ENCODE measurements at regions not wholly inside any gene's neighbourhood (a gene's known extent, or its start where the extent isn't known, plus 50 kb on each side); places are given as distances from the start of the nearest gene placed in this dataset.

DNA sequence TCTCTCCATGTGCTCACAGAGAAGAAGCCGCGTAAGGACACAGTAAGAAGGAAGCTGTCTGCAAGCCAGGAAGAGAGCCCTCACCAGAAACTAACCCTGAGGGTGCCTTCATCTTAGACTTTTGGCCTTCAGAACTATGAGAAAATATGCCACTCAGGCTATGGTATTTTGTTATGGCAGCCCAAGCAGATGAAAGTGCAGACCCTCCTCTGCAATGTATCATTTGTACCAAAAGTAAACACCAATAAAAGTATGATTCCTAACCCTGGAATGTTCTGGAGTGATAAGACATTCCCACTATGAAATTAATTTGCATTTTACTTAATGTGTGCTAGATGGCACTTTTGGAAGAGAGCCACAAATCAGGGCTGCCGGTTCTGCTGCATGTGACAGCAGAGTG, 594.3 kb downstream of the UTRN start:
- H3K4me3 ChIP-seq (ENCODE audit: low read length) = no peak overlapping the region
- DNase-seq = peak; percentile 72
- H3K4me1 ChIP-seq (ENCODE audit: insufficient read depth, low read length) = peaks cover 12% of the 10 kb centered on the region
- POLR2A ChIA-PET (ENCODE audit: unreplicated experiment) = no interaction called here
- H3K36me3 ChIP-seq (ENCODE audit: low read depth, low read length) = no peaks in the 10 kb centered on the region
- H3K9ac ChIP-seq (ENCODE audit: low read length) = no peak overlapping the region
- H4K20me1 ChIP-seq (ENCODE audit: low read length) = no peaks in the 10 kb centered on the region
- BruUV-seq (replicated peaks) = no TSS peak
- no peaks in the 10 kb centered on the region for H3K9me2 ChIP-seq (replicated peaks; ENCODE audit: low read length)
- no peaks in the 10 kb centered on the region for H3F3A ChIP-seq (ENCODE audit: low read length, unreplicated experiment)
- no peaks in the 10 kb centered on the region for H3K79me2 ChIP-seq (ENCODE audit: low read length)
- ATAC-seq = peak; percentile 71
- H3K4me2 ChIP-seq (ENCODE audit: low read length) = 0 out of 2 replicates have a peak overlapping the region, but pooled peaks have one; percentile 11
- H3K9me3 ChIP-seq (ENCODE audit: low read length) = no peaks in the 10 kb centered on the region
- H2AFZ ChIP-seq (ENCODE audit: low read length) = peak overlapping the region; percentile 57; the same call in 1 of the 2 replicates
- TF ChIP-seq EZH2phosphoT487 (IDR thresholded peaks at IDR 0.05; ENCODE audit: borderline replicate concordance, low read length) = no peak
- TF ChIP-seq EZH2 (IDR thresholded peaks at IDR 0.05; ENCODE audit: low read length, unreplicated experiment) = no peak
- no peak for TF ChIP-seq CTCF (conservative IDR thresholded peaks at IDR 0.05; ENCODE audit: low read depth, low read length)
- intact Hi-C loops (cut with micrococcal nuclease) = no loop called here
- CTCF ChIA-PET = no interaction called here
- H3K27me3 ChIP-seq (ENCODE audit: low read length) = no peaks in the 10 kb centered on the region
- peak overlapping the region; percentile 48 for H3K27ac ChIP-seq (ENCODE audit: low read length)

DNA sequence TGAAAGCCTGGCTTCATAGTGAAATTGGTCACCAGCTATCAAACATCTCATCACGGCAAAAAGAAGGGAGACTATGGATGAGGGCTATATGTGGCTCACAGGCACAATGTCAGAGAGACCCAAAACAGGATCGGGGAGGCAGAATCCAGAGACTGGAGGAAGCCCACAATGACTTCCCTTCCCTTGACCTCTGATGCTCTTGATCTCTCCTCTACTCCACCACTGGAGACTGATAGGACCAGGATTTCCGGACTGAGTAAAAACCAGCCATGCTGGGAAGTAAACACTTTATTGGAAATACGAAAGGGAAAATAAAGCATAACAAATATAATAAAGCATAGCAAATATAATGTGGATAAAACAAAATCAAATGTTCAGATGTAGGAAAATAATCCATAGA, 597.3 kb downstream of the UTRN start:
- TF ChIP-seq EZH2 (IDR thresholded peaks at IDR 0.05; ENCODE audit: low read length, unreplicated experiment) (no peak), CTCF (conservative IDR thresholded peaks at IDR 0.05; ENCODE audit: low read depth, low read length) (no peak), EZH2phosphoT487 (IDR thresholded peaks at IDR 0.05; ENCODE audit: borderline replicate concordance, low read length) (no peak)
- H3K4me1 ChIP-seq (ENCODE audit: insufficient read depth, low read length) = peaks cover 20% of the 10 kb centered on the region
- no peaks in the 10 kb centered on the region for H4K20me1 ChIP-seq (ENCODE audit: low read length)
- intact Hi-C loops (cut with micrococcal nuclease) = no loop called here
- no peak overlapping the region for H2AFZ ChIP-seq (ENCODE audit: low read length)
- no peak overlapping the region for H3K4me3 ChIP-seq (ENCODE audit: low read length)
- no peaks in the 10 kb centered on the region for H3F3A ChIP-seq (ENCODE audit: low read length, unreplicated experiment)
- no peak overlapping the region for H3K27ac ChIP-seq (ENCODE audit: low read length)
- ChIA-PET POLR2A (ENCODE audit: unreplicated experiment) (no interaction called here), CTCF (no interaction called here)
- H3K27me3 ChIP-seq (ENCODE audit: low read length) = no peaks in the 10 kb centered on the region
- no peaks in the 10 kb centered on the region for H3K36me3 ChIP-seq (ENCODE audit: low read depth, low read length)
- ATAC-seq (no peak), DNase-seq (no peak)
- no peaks in the 10 kb centered on the region for H3K79me2 ChIP-seq (ENCODE audit: low read length)
- no peaks in the 10 kb centered on the region for H3K9me3 ChIP-seq (ENCODE audit: low read length)
- no peak overlapping the region for H3K4me2 ChIP-seq (ENCODE audit: low read length)
- H3K9ac ChIP-seq (ENCODE audit: low read length) = no peak overlapping the region
- no peaks in the 10 kb centered on the region for H3K9me2 ChIP-seq (replicated peaks; ENCODE audit: low read length)
- no TSS peak for BruUV-seq (replicated peaks)

GRCh38 chr6:144883915-144884314, 598.8 kb downstream of the UTRN start:
- Histone ChIP-seq H3K4me2 (ENCODE audit: low read length) (no peak overlapping the region), H4K20me1 (ENCODE audit: low read length) (no peaks in the 10 kb centered on the region), H3K4me3 (ENCODE audit: low read length) (no peak overlapping the region), H3K9ac (ENCODE audit: low read length) (no peak overlapping the region), H2AFZ (ENCODE audit: low read length) (no peak overlapping the region), H3K36me3 (ENCODE audit: low read depth, low read length) (no peaks in the 10 kb centered on the region), H3K27ac (ENCODE audit: low read length) (no peak overlapping the region), H3K4me1 (ENCODE audit: insufficient read depth, low read length) (peaks cover 18% of the 10 kb centered on the region), H3K9me3 (ENCODE audit: low read length) (no peaks in the 10 kb centered on the region), H3K79me2 (ENCODE audit: low read length) (no peaks in the 10 kb centered on the region), H3K9me2 (replicated peaks; ENCODE audit: low read length) (no peaks in the 10 kb centered on the region), H3F3A (ENCODE audit: low read length, unreplicated experiment) (no peaks in the 10 kb centered on the region), H3K27me3 (ENCODE audit: low read length) (no peaks in the 10 kb centered on the region)
- ChIA-PET CTCF (no interaction called here), POLR2A (ENCODE audit: unreplicated experiment) (no interaction called here)
- DNase-seq (no peak), ATAC-seq (no peak)
- TF ChIP-seq EZH2phosphoT487 (IDR thresholded peaks at IDR 0.05; ENCODE audit: borderline replicate concordance, low read length) (no peak), CTCF (conservative IDR thresholded peaks at IDR 0.05; ENCODE audit: low read depth, low read length) (no peak), EZH2 (IDR thresholded peaks at IDR 0.05; ENCODE audit: low read length, unreplicated experiment) (no peak)
- BruUV-seq (replicated peaks) = no TSS peak
- intact Hi-C loops (cut with micrococcal nuclease) = no loop called here

All from PC-3 (cell line).